ENCODE measurements at regions not wholly inside any gene's neighbourhood (a gene's known extent, or its start where the extent isn't known, plus 50 kb on each side); places are given as distances from the start of the nearest gene placed in this dataset.

GRCh38 chr5:56494300-56494731 is 261.2 kb upstream of the ANKRD55 start:
- TF ChIP-seq CTCF (IDR thresholded peaks at IDR 0.05) (no peak), POLR2A (IDR thresholded peaks at IDR 0.05) (no peak)

All from testis (tissue), 2 donors.